ENCODE measurements at regions not wholly inside any gene's neighbourhood (a gene's known extent, or its start where the extent isn't known, plus 50 kb on each side); places are given as distances from the start of the nearest gene placed in this dataset.

GRCh38 chr13:109376936-109377335 lies 409.4 kb downstream of the IRS2 start:
- BruUV-seq (replicated peaks), result no TSS peak
- POLR2A ChIA-PET (ENCODE audit: unreplicated experiment), result no interaction called here
- H3K79me2 ChIP-seq (ENCODE audit: low read length), result no peaks in the 10 kb centered on the region
- no peaks in the 10 kb centered on the region for H3K27me3 ChIP-seq (ENCODE audit: low read length)
- H4K20me1 ChIP-seq (ENCODE audit: low read length), result no peaks in the 10 kb centered on the region
- ATAC-seq (no peak), DNase-seq (no peak)
- CTCF ChIA-PET, result no interaction called here
- H2AFZ ChIP-seq (ENCODE audit: low read length), result no peak overlapping the region
- H3F3A ChIP-seq (ENCODE audit: low read length, unreplicated experiment), result no peaks in the 10 kb centered on the region
- intact Hi-C loops (cut with micrococcal nuclease), result no loop called here
- no peaks in the 10 kb centered on the region for H3K4me1 ChIP-seq (ENCODE audit: insufficient read depth, low read length)
- no peak for TF ChIP-seq CTCF (conservative IDR thresholded peaks at IDR 0.05; ENCODE audit: low read depth, low read length)
- no peak for TF ChIP-seq EZH2 (IDR thresholded peaks at IDR 0.05; ENCODE audit: low read length, unreplicated experiment)
- no peak for TF ChIP-seq EZH2phosphoT487 (IDR thresholded peaks at IDR 0.05; ENCODE audit: borderline replicate concordance, low read length)
- no peak overlapping the region for H3K4me2 ChIP-seq (ENCODE audit: low read length)
- no peaks in the 10 kb centered on the region for H3K9me2 ChIP-seq (replicated peaks; ENCODE audit: low read length)
- H3K9me3 ChIP-seq (ENCODE audit: low read length), result no peaks in the 10 kb centered on the region
- no peak overlapping the region for H3K4me3 ChIP-seq (ENCODE audit: low read length)
- no peak overlapping the region for H3K9ac ChIP-seq (ENCODE audit: low read length)
- no peak overlapping the region for H3K27ac ChIP-seq (ENCODE audit: low read length)
- H3K36me3 ChIP-seq (ENCODE audit: low read depth, low read length), result no peaks in the 10 kb centered on the region

GRCh38 chr13:109374609-109375200 lies 411.7 kb downstream of the IRS2 start:
- no peaks in the 10 kb centered on the region for H3K27me3 ChIP-seq (ENCODE audit: low read length)
- POLR2A ChIA-PET (ENCODE audit: unreplicated experiment), result no interaction called here
- no peaks in the 10 kb centered on the region for H3K9me3 ChIP-seq (ENCODE audit: low read length)
- intact Hi-C loops (cut with micrococcal nuclease), result no loop called here
- BruUV-seq (replicated peaks), result no TSS peak
- H3K79me2 ChIP-seq (ENCODE audit: low read length), result no peaks in the 10 kb centered on the region
- CTCF ChIA-PET, result no interaction called here
- H3K4me3 ChIP-seq (ENCODE audit: low read length), result no peak overlapping the region
- no peaks in the 10 kb centered on the region for H3K36me3 ChIP-seq (ENCODE audit: low read depth, low read length)
- no peak overlapping the region for H3K4me2 ChIP-seq (ENCODE audit: low read length)
- TF ChIP-seq EZH2 (IDR thresholded peaks at IDR 0.05; ENCODE audit: low read length, unreplicated experiment) (no peak), CTCF (conservative IDR thresholded peaks at IDR 0.05; ENCODE audit: low read depth, low read length) (no peak), EZH2phosphoT487 (IDR thresholded peaks at IDR 0.05; ENCODE audit: borderline replicate concordance, low read length) (no peak)
- H3F3A ChIP-seq (ENCODE audit: low read length, unreplicated experiment), result no peaks in the 10 kb centered on the region
- no peaks in the 10 kb centered on the region for H3K4me1 ChIP-seq (ENCODE audit: insufficient read depth, low read length)
- H4K20me1 ChIP-seq (ENCODE audit: low read length), result no peaks in the 10 kb centered on the region
- H3K9ac ChIP-seq (ENCODE audit: low read length), result no peak overlapping the region
- ATAC-seq (no peak), DNase-seq (no peak)
- no peak overlapping the region for H3K27ac ChIP-seq (ENCODE audit: low read length)
- no peak overlapping the region for H2AFZ ChIP-seq (ENCODE audit: low read length)
- no peaks in the 10 kb centered on the region for H3K9me2 ChIP-seq (replicated peaks; ENCODE audit: low read length)

GRCh38 chr13:109372666-109373065 lies 413.7 kb downstream of the IRS2 start:
- Histone ChIP-seq H3K4me1 (ENCODE audit: insufficient read depth, low read length) (no peaks in the 10 kb centered on the region), H3K9me2 (replicated peaks; ENCODE audit: low read length) (no peaks in the 10 kb centered on the region), H3K79me2 (ENCODE audit: low read length) (no peaks in the 10 kb centered on the region), H3K4me3 (ENCODE audit: low read length) (no peak overlapping the region), H3K36me3 (ENCODE audit: low read depth, low read length) (no peaks in the 10 kb centered on the region), H3K27ac (ENCODE audit: low read length) (no peak overlapping the region), H3K4me2 (ENCODE audit: low read length) (no peak overlapping the region), H2AFZ (ENCODE audit: low read length) (no peak overlapping the region), H3K9me3 (ENCODE audit: low read length) (no peaks in the 10 kb centered on the region), H3K27me3 (ENCODE audit: low read length) (no peaks in the 10 kb centered on the region), H4K20me1 (ENCODE audit: low read length) (no peaks in the 10 kb centered on the region), H3K9ac (ENCODE audit: low read length) (no peak overlapping the region), H3F3A (ENCODE audit: low read length, unreplicated experiment) (no peaks in the 10 kb centered on the region)
- TF ChIP-seq EZH2phosphoT487 (IDR thresholded peaks at IDR 0.05; ENCODE audit: borderline replicate concordance, low read length), result no peak
- no peak for TF ChIP-seq CTCF (conservative IDR thresholded peaks at IDR 0.05; ENCODE audit: low read depth, low read length)
- no peak for TF ChIP-seq EZH2 (IDR thresholded peaks at IDR 0.05; ENCODE audit: low read length, unreplicated experiment)
- DNase-seq (no peak), ATAC-seq (no peak)
- no TSS peak for BruUV-seq (replicated peaks)
- intact Hi-C loops (cut with micrococcal nuclease), result no loop called here
- ChIA-PET CTCF (no interaction called here), POLR2A (ENCODE audit: unreplicated experiment) (no interaction called here)

Measured in PC-3 (cell line).